ENCODE measurements at regions not wholly inside any gene's neighbourhood (a gene's known extent, or its start where the extent isn't known, plus 50 kb on each side); places are given as distances from the start of the nearest gene placed in this dataset.
A peak's percentile ranks its signal among the peaks of the same experiment; 100 is the strongest.

- no peak for DNase-seq (ENCODE audit: low spot score)
These were observed 93.0 kb upstream of the C3orf80 start for GRCh38 chr3:160132226-160132625.

DNA sequence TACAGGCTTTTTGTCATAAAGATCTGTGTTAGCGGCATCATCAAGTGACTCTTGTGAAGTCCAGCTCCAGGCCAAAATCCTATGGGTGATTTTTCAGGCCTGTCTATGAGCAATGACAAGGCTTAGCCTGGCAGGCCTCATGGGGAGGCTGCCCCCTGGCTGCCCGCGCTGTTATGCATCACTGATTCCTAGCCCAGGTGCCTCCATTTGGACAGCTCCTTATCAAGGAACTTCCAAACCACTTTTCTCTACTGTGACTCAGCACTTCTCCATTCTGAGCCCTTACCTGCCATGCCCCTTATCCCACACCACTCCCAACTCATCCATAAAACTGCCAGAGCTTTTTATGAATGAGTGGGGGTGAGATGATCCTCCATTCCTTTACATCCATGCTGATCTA is 91.5 kb upstream of the C3orf80 start:
- no peak for DNase-seq (ENCODE audit: low spot score)

GRCh38 chr3:160134454-160134853 is 90.8 kb upstream of the C3orf80 start:
- no peak for DNase-seq (ENCODE audit: low spot score)

DNA sequence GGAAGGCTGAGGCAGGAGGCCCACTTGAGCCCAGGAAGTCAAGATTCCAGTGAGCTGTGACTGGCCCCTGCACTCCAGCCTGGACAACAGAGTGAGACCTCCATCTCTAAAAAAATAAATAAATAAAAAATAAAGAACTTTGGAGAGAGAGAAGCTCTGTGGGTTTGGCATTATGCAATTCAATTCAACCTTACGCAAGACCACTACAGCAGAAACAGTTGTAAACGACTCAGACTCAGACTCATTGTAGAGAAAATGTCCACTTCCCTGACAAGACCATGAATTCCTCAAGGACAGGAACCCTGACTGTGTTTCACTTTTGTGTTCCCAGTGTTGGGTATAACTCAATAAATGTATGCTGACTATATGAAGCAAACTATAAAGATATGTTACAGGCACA is 90.3 kb upstream of the C3orf80 start:
- peak; percentile 10 for DNase-seq (ENCODE audit: low spot score)

DNA sequence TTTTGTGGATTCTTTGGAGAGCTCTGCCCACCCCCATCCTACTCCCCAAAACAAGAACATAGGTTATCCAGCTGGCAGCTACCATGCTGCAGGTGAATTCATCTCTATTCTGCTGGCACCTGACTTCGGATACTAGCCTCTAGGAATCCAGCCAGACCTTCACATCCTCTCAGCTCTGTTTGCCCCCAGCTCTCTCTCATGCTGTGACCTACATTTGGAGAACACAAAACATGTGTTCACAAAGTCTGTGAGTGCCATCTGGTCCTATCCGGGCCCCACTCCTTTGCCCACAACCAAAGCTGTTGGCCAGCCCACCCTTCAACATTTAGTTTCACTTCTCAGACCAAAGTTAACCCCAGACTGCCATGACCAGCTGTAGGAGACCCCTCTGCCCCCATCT is 89.4 kb upstream of the C3orf80 start:
- no peak for DNase-seq (ENCODE audit: low spot score)

GRCh38 chr3:160136421-160136820 is 88.8 kb upstream of the C3orf80 start:
- no peak for DNase-seq (ENCODE audit: low spot score)

DNA sequence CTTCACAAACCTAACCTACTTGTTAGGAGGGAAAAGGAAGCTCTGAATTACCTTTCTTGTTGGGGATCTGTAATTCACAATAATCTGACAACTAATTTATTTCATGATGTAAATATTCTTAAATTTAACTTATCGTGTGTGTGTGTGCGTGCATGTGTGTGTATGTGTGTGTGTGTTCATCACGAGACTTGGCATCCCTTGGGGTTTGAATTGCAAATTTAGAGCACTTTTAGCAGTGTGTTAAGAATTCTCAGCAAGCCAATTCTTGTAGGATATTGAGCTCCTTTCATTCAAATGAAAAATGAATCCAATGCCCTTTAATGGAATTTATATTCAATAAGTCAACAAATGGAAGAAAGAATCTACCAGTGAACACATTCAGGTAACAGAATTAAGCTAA is 85.9 kb upstream of the C3orf80 start:
- DNase-seq (ENCODE audit: low spot score) = no peak

DNA sequence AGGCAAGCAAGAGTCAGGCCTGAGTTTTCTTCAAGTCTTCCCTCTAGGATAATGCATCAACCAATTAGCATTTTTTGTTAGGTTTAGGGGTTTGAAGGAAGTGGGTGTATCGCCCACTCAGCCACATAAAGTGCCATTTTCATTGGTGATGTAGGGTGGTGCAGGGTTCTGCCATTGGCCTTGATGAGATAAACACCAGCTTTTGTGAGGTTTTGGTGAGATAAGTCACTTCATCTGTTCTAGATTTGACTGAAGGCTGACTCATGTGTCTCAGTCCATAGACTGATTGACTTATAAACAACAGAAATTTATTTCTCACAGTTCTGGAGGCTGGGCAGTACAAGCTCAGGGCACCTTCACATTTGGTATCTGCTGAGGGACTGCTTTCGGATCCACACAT is 84.5 kb upstream of the C3orf80 start:
- no peak for DNase-seq (ENCODE audit: low spot score)

GRCh38 chr3:160141485-160142185 is 83.6 kb upstream of the C3orf80 start:
- DNase-seq (ENCODE audit: low spot score) = no peak

DNA sequence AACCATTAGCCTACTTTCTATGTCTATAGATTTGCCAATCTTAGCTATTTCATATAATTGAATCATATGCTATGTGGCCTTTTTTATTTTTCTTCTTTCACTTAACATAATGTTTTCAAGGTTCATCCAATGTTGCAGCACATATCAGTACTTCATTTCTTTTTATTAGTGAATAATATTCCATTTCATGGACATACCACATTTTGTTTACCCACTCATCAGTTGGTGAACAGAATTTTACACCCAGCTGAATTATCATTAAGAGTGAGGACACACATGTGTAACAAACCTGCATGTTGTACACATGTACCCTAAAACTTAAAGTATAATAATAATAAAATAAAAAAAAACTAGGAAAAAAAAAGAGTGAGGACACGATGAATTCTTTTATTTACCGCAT is 81.7 kb upstream of the C3orf80 start:
- DNase-seq (ENCODE audit: low spot score) = no peak

GRCh38 chr3:160150066-160150465 is 75.2 kb upstream of the C3orf80 start:
- DNase-seq (ENCODE audit: low spot score) = no peak

- no peak for DNase-seq (ENCODE audit: low spot score)
These were observed 74.7 kb upstream of the C3orf80 start for GRCh38 chr3:160150525-160150924.

- no peak for DNase-seq (ENCODE audit: low spot score)
These were observed 72.6 kb upstream of the C3orf80 start for GRCh38 chr3:160152638-160153037.

GRCh38 chr3:160154033-160154432 is 71.2 kb upstream of the C3orf80 start:
- no peak for DNase-seq (ENCODE audit: low spot score)

GRCh38 chr3:160154596-160154995 is 70.6 kb upstream of the C3orf80 start:
- DNase-seq (ENCODE audit: low spot score) = no peak

DNA sequence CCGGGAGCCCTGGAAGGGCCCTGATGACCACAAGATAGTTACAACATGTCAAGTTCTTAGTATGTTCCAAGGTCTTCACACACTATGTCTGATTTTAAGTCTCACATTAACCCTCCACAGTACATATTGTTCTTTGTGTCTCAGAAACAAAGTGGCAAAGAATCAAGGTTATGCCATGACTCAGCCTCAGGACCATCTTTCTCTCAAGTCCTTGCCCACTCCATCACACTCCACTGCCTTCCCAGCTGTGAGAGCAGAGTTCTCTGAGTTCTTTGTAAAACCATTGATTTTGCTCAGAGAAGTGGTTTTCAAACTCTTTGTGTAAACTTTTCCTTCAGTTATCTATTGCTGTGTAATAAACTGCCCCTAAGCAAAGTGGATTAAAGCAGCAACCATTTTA is 67.9 kb upstream of the C3orf80 start:
- no peak for DNase-seq (ENCODE audit: low spot score)

- DNase-seq (ENCODE audit: low spot score) = no peak
These were observed 65.9 kb upstream of the C3orf80 start for GRCh38 chr3:160159341-160159740.

- DNase-seq (ENCODE audit: low spot score) = no peak
These were observed 65.4 kb upstream of the C3orf80 start for GRCh38 chr3:160159806-160160205.

GRCh38 chr3:160161921-160162320 is 63.3 kb upstream of the C3orf80 start:
- DNase-seq (ENCODE audit: low spot score) = no peak

DNA sequence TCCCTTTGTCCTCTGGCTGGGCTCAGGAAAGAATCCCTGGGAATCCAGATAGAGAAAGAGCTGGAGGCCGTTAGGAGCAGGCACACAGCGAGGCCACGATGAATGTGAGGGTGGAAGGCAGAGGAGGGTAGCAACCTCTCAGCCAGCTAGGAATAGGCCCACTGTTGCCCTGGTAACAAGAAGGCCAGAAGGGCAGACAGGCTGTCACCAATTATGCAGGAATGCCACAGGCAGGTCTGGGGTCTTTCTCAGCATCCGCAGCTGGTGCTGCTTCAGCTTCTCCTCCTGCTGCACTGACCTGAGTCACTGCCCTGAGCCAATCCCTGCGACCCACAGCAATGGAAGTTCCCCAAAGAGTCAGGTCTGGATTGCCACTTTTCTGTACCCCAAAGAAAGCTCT is 62.8 kb upstream of the C3orf80 start:
- DNase-seq (ENCODE audit: low spot score) = no peak

DNA sequence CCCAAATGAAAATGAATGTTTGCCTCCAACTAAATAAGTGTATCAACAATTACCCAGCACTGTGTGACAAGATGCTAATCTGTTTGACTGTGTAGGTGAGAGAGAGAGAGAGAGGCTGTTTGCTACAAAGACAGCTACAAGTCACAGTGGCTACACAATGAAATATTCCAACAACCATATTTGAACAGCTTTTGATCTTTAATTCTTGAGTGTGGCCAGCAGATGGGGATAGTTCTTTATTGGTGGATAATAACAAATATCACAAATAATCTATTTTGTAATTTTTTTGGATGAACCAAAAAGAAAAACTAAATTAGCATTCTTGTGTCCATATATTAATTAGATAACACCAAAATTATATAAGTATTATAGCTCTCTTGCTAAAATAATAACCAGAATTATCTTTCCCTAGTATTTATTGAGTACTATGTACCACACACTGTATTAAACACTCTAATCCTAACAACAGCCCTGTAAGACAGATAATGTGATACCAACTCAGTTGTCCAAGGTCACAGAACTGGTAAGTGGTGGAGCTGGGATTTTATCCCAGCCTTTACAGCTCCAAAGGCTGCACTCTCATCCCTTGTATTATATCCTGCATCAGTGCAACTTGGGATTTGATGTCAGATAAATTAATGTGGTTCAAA is 61.9 kb upstream of the C3orf80 start:
- DNase-seq (ENCODE audit: low spot score) = peak; percentile 17

- no peak for DNase-seq (ENCODE audit: low spot score)
These were observed 57.0 kb upstream of the C3orf80 start for GRCh38 chr3:160168246-160168645.

DNA sequence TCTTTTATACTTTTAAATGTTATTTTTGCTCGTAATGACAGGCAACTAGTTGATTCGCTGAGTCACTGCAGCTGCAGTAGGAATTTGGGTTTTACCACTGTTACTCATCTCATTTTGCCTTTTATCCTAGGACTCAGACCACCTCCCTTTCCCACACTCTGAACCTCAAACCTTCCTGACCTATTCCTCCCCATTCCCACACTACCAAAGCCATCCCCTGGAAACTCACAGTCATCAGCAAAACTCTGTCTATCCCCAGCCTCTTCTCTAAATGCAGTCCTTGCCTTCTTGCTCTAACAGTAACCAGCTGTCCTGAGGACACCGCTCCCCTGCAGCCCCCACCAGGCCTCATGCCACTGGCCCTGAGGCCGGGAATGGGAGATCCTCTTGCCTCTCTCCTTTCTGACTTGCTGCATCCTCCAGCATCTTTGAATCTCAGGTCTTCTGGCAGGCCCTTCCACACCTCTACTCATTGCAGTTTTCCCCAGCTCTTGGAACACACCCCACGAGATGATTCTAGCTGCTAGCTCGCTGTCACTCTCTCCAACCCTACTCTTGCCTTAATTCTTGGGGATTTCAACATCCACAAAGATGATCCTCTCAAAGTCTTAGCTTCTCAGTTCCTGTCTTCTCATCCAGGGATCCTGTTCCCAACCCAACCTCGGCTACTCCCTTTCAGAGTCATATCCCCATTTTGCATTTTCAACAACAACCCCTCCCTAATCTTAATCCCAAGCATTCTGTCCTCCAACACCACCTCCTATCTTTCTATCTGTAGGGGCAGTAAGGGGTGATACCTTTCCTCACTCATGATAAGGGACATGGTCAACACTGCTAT is 55.9 kb upstream of the C3orf80 start:
- DNase-seq (ENCODE audit: low spot score) = no peak

Measured in globus pallidus (tissue), 1 donor.